ENCODE measurements at regions not wholly inside any gene's neighbourhood (a gene's known extent, or its start where the extent isn't known, plus 50 kb on each side); places are given as distances from the start of the nearest gene placed in this dataset.

DNA sequence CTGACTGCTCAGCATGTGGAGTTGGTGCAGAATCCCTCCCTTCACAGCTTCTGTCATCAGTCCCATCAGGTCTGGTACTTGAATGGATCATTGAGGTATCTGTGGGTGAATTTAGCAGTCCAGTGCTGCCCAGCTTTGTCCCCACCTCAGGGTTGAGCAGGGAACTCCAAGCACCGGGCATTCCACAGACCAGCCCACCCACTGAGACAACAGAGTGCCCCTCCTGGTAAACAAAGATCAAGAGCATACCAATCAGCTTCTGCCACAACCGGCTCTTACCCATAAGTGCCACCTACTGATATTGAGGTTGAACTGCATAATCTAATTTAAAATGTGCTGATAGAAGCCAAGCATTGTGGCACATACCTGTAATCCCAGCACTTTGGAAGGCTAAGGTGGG lies 57.1 kb upstream of the FXR1 start:
- H3K9me3 Mint-ChIP-seq, result peaks cover 5 to 17% (median 9%) of the 10 kb centered on the region in 3 donors
- H3K27me3 ChIP-seq (replicated peaks in 1 of 2; ENCODE audit: control insufficient read depth in 2 of 2, extremely low read depth in 1 of 2, insufficient read depth in 2 of 2, low read length in 1 of 2), result peaks cover 2 to 14% of the 10 kb centered on the region in 2 experiments
- CTCF ChIA-PET, result no interaction called here
- H3K4me3 ChIP-seq (ENCODE audit: control insufficient read depth in 1 of 2, extremely low read depth in 1 of 2, low read length in 1 of 2), result no peak overlapping the region
- H3K9me3 ChIP-seq, result no peaks in the 10 kb centered on the region
- H3K4me1 ChIP-seq (ENCODE audit: control insufficient read depth in 1 of 2, extremely low read depth in 1 of 2, insufficient read depth in 2 of 2, low read length in 2 of 2), result no peaks in the 10 kb centered on the region
- no peaks in the 10 kb centered on the region for H3K4me1 Mint-ChIP-seq
- WGBS (ENCODE audit: insufficient coverage), result 14% methylated on average over 1 of the region's 2 CpGs
- no peak overlapping the region for H3K27ac Mint-ChIP-seq
- H3K27ac ChIP-seq (ENCODE audit: low read length), result no peak overlapping the region
- POLR2A ChIA-PET, result no interaction called here
- DNase-seq (no peak), ATAC-seq (replicated peaks in 1 of 4) (no peak)
- H3K4me3 Mint-ChIP-seq, result no peak overlapping the region
- H3K36me3 Mint-ChIP-seq, result no peaks in the 10 kb centered on the region
- H3K27me3 Mint-ChIP-seq, result peaks cover 15 to 21% of the 10 kb centered on the region in 2 donors
- no peaks in the 10 kb centered on the region for H3K36me3 ChIP-seq (ENCODE audit: control insufficient read depth in 2 of 2, extremely low read depth in 1 of 2, insufficient read depth in 1 of 2, low read length in 1 of 2)

DNA sequence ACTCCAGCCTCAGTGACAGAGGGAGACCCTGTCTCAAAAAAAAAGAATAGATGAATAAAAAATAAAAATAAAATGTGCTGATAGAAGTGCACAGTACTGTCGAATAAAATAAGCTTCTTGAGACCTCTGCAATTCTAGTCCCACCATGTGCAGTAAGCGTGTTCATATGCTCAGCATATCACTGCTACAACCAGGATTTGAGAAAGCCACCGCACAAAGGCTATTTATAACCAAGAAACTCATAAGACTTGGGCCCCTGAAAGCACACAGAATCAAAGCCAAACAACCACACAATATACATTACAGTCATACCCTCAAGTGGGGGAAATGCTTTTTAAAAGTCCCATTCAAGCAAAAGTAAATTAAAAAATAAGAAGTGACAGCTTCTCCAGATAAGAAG lies 56.5 kb upstream of the FXR1 start:
- no peaks in the 10 kb centered on the region for H3K4me1 Mint-ChIP-seq
- H3K9me3 Mint-ChIP-seq, result peaks cover 5 to 17% (median 9%) of the 10 kb centered on the region in 3 donors
- no peak overlapping the region for H3K4me3 Mint-ChIP-seq
- CTCF ChIA-PET, result no interaction called here
- Histone ChIP-seq H3K9me3 (no peaks in the 10 kb centered on the region), H3K4me1 (ENCODE audit: control insufficient read depth in 1 of 2, extremely low read depth in 1 of 2, insufficient read depth in 2 of 2, low read length in 2 of 2) (no peaks in the 10 kb centered on the region), H3K27ac (ENCODE audit: low read length) (no peak overlapping the region), H3K27me3 (replicated peaks in 1 of 2; ENCODE audit: control insufficient read depth in 2 of 2, extremely low read depth in 1 of 2, insufficient read depth in 2 of 2, low read length in 1 of 2) (peaks cover 2 to 12% of the 10 kb centered on the region in 2 experiments), H3K4me3 (ENCODE audit: control insufficient read depth in 1 of 2, extremely low read depth in 1 of 2, low read length in 1 of 2) (no peak overlapping the region), H3K36me3 (ENCODE audit: control insufficient read depth in 2 of 2, extremely low read depth in 1 of 2, insufficient read depth in 1 of 2, low read length in 1 of 2) (no peaks in the 10 kb centered on the region)
- peaks cover 10 to 15% of the 10 kb centered on the region in 2 donors for H3K27me3 Mint-ChIP-seq
- POLR2A ChIA-PET, result no interaction called here
- ATAC-seq (replicated peaks in 1 of 4), result no peak
- no peak overlapping the region for H3K27ac Mint-ChIP-seq
- no peak for DNase-seq
- 79% methylated on average over 2 of the region's 3 CpGs for WGBS (ENCODE audit: insufficient coverage)
- no peaks in the 10 kb centered on the region for H3K36me3 Mint-ChIP-seq

- Histone ChIP-seq H3K27ac (ENCODE audit: low read length) (no peak overlapping the region), H3K4me3 (ENCODE audit: control insufficient read depth in 1 of 2, extremely low read depth in 1 of 2, low read length in 1 of 2) (no peak overlapping the region), H3K27me3 (replicated peaks in 1 of 2; ENCODE audit: control insufficient read depth in 2 of 2, extremely low read depth in 1 of 2, insufficient read depth in 2 of 2, low read length in 1 of 2) (peaks cover 0 to 3% of the 10 kb centered on the region in 2 experiments), H3K4me1 (ENCODE audit: control insufficient read depth in 1 of 2, extremely low read depth in 1 of 2, insufficient read depth in 2 of 2, low read length in 2 of 2) (no peaks in the 10 kb centered on the region), H3K36me3 (ENCODE audit: control insufficient read depth in 2 of 2, extremely low read depth in 1 of 2, insufficient read depth in 1 of 2, low read length in 1 of 2) (no peaks in the 10 kb centered on the region), H3K9me3 (no peaks in the 10 kb centered on the region)
- H3K27ac Mint-ChIP-seq, result no peak overlapping the region
- H3K27me3 Mint-ChIP-seq, result peaks cover 3% of the 10 kb centered on the region in 2 donors
- H3K36me3 Mint-ChIP-seq, result no peaks in the 10 kb centered on the region
- no peaks in the 10 kb centered on the region for H3K4me1 Mint-ChIP-seq
- ChIA-PET POLR2A (no interaction called here), CTCF (interaction anchor here in 1 of 2 donors (0.7 kb wide), 1 partner anchor 31 kb away, joined by 3 read pairs; no protein-coding TSS in a partner anchor)
- no peak for ATAC-seq (replicated peaks in 1 of 4)
- DNase-seq, result no peak
- H3K4me3 Mint-ChIP-seq, result no peak overlapping the region
- H3K9me3 Mint-ChIP-seq, result peaks cover 5 to 17% (median 9%) of the 10 kb centered on the region in 3 donors
Observed at GRCh38 chr3:180860180-180860858, 52.2 kb upstream of the FXR1 start.

Data from T-cell (primary cell).